ENCODE measurements at regions not wholly inside any gene's neighbourhood (a gene's known extent, or its start where the extent isn't known, plus 50 kb on each side); places are given as distances from the start of the nearest gene placed in this dataset.

- DNase-seq (no peak), ATAC-seq (ENCODE audit: low FRiP score in 2 of 2) (no peak)
- no peak overlapping the region for H3K27ac ChIP-seq
- no peaks in the 10 kb centered on the region for H3K4me1 ChIP-seq
- no peak for TF ChIP-seq EP300 (IDR thresholded peaks at IDR 0.05)
- no peak for TF ChIP-seq POLR2A (IDR thresholded peaks at IDR 0.05)
- no peak for TF ChIP-seq POLR2AphosphoS5 (IDR thresholded peaks at IDR 0.05)
- TF ChIP-seq CTCF (IDR thresholded peaks at IDR 0.05): no peak
- H3K27me3 ChIP-seq: no peaks in the 10 kb centered on the region
- no peaks in the 10 kb centered on the region for H3K9me3 ChIP-seq
- H3K36me3 ChIP-seq: no peaks in the 10 kb centered on the region
- no peak overlapping the region for H3K4me3 ChIP-seq
- 85 to 87% methylated on average over 5 of the region's 5 CpGs for WGBS, 2 donors
Observed at GRCh38 chr4:136400829-136401228, 1131.5 kb downstream of the PCDH18 start.

- peak in 1 of 2 donors; percentile 79 for DNase-seq
- TF ChIP-seq CTCF (IDR thresholded peaks at IDR 0.05) (no peak), EP300 (IDR thresholded peaks at IDR 0.05) (no peak), POLR2AphosphoS5 (IDR thresholded peaks at IDR 0.05) (no peak), POLR2A (IDR thresholded peaks at IDR 0.05) (no peak)
- 94 to 98% methylated on average over 13 to 39 of the region's 44 CpGs for WGBS, 2 donors
Observed at GRCh38 chr4:136395212-136395722, 1137.0 kb downstream of the PCDH18 start.

GRCh38 chr4:136392576-136392975, 1139.7 kb downstream of the PCDH18 start:
- no peak for TF ChIP-seq POLR2AphosphoS5 (IDR thresholded peaks at IDR 0.05)
- TF ChIP-seq POLR2A (IDR thresholded peaks at IDR 0.05): no peak
- no peak for TF ChIP-seq EP300 (IDR thresholded peaks at IDR 0.05)
- TF ChIP-seq CTCF (IDR thresholded peaks at IDR 0.05): no peak
- Histone ChIP-seq H3K9me3 (no peaks in the 10 kb centered on the region), H3K27ac (no peak overlapping the region), H3K4me1 (no peaks in the 10 kb centered on the region), H3K27me3 (no peaks in the 10 kb centered on the region), H3K36me3 (no peaks in the 10 kb centered on the region), H3K4me3 (no peak overlapping the region)
- DNase-seq (no peak), ATAC-seq (ENCODE audit: low FRiP score in 2 of 2) (no peak)

More at GRCh38 chr4:136395212-136395722, 1137.0 kb downstream of the PCDH18 start:
- H3K9me3 ChIP-seq: no peaks in the 10 kb centered on the region
- H3K27me3 ChIP-seq: no peaks in the 10 kb centered on the region
- no peaks in the 10 kb centered on the region for H3K4me1 ChIP-seq
- no peak overlapping the region for H3K27ac ChIP-seq
- H3K36me3 ChIP-seq: no peaks in the 10 kb centered on the region
- no peak for ATAC-seq (ENCODE audit: low FRiP score in 2 of 2)
- no peak overlapping the region for H3K4me3 ChIP-seq

GRCh38 chr4:136390824-136391223, 1141.5 kb downstream of the PCDH18 start:
- Histone ChIP-seq H3K4me3 (no peak overlapping the region), H3K36me3 (no peaks in the 10 kb centered on the region), H3K4me1 (no peaks in the 10 kb centered on the region), H3K9me3 (no peaks in the 10 kb centered on the region), H3K27me3 (no peaks in the 10 kb centered on the region), H3K27ac (no peak overlapping the region)
- 95 to 100% methylated on average over 1 of the region's 1 CpG for WGBS, 2 donors
- TF ChIP-seq EP300 (IDR thresholded peaks at IDR 0.05) (no peak), POLR2A (IDR thresholded peaks at IDR 0.05) (no peak), POLR2AphosphoS5 (IDR thresholded peaks at IDR 0.05) (no peak), CTCF (IDR thresholded peaks at IDR 0.05) (no peak)
- ATAC-seq (ENCODE audit: low FRiP score in 2 of 2) (no peak), DNase-seq (no peak)

- 86 to 91% methylated on average over 1 of the region's 1 CpG for WGBS, 2 donors
- DNase-seq (no peak), ATAC-seq (ENCODE audit: low FRiP score in 2 of 2) (no peak)
Observed at GRCh38 chr4:136383082-136383481, 1149.2 kb downstream of the PCDH18 start.

More at GRCh38 chr4:136383082-136383481, 1149.2 kb downstream of the PCDH18 start:
- no peak for TF ChIP-seq POLR2AphosphoS5 (IDR thresholded peaks at IDR 0.05)
- no peak for TF ChIP-seq EP300 (IDR thresholded peaks at IDR 0.05)
- no peak for TF ChIP-seq POLR2A (IDR thresholded peaks at IDR 0.05)
- no peak for TF ChIP-seq CTCF (IDR thresholded peaks at IDR 0.05)
- Histone ChIP-seq H3K36me3 (no peaks in the 10 kb centered on the region), H3K4me1 (no peaks in the 10 kb centered on the region), H3K27ac (no peak overlapping the region), H3K9me3 (no peaks in the 10 kb centered on the region), H3K27me3 (no peaks in the 10 kb centered on the region), H3K4me3 (no peak overlapping the region)
